GM12878 (cell line): ENCODE measurements at regions not wholly inside any gene's neighbourhood (a gene's known extent, or its start where the extent isn't known, plus 50 kb on each side); places are given as distances from the start of the nearest gene placed in this dataset.

Experiments used
- ATAC-seq: fragments of 200-7000 bp; cut with Tn5 transposase; 3 replicates; pipeline ENCODE4 v1.9.1; 2020; ENCODE audit warnings: mild to moderate bottlenecking, moderate library complexity
- BruUV-seq: library from RNA; stranded (reverse); fragments of 400-500 nt; replicated peaks from 2 replicates; lab custom pipeline; 2021; lab: Mats Ljungman, UMichigan
- CTCF ChIA-PET: fragments of 300-600 bp; sonication (Branson Sonifier 250); formaldehyde crosslinking; extraction: SDS; loops from one replicate; lab custom pipeline; 2021; ENCODE audit warnings: inconsistent platforms; lab: Yijun Ruan, JAX
- POLR2A ChIA-PET: fragments of 350-600 bp; formaldehyde crosslinking; extraction: SDS; loops from one replicate; lab custom pipeline; 2021; ENCODE audit warnings: inconsistent platforms; lab: Charles Lee
- RAD21 ChIA-PET: fragments of 300-600 bp; sonication (Branson Sonifier 250); formaldehyde crosslinking; loops from one replicate; lab custom pipeline; 2023; ENCODE audit warnings: antibody characterized with exemption; ENCODE audit not compliant: unreplicated experiment; lab: Charles Lee
- SMC1A ChIA-PET: fragments of 300-600 bp; sonication (Branson Sonifier 250); formaldehyde crosslinking; loops from one replicate; lab custom pipeline; 2023; ENCODE audit not compliant: unreplicated experiment, uncharacterized antibody; lab: Charles Lee
- DNase-seq: peaks from one replicate; pipeline ENCODE4 v3.0.0-alpha.2; 2011; ENCODE audit warnings: low read depth, low spot score
- FAIRE-seq: peaks from 3 replicates; lab custom pipeline; 2011; peaks lifted over from hg19 to GRCh38; lab: Jason Lieb, UNC
- H2AFZ ChIP-seq: 2 replicates; pipeline ENCODE4 v1.6.0; 2011; ENCODE audit warnings: low read depth, low read length, control low read depth; ENCODE audit not compliant: control insufficient read depth
- H3K27ac ChIP-seq: 2 replicates; pipeline ENCODE4 v1.5.1; 2011; ENCODE audit warnings: control low read depth; ENCODE audit not compliant: control insufficient read depth, insufficient read depth
- H3K27me3 ChIP-seq, 2 experiments: replicated peaks in 1 of 2; 2 replicates each; pipeline versions ENCODE4 v1.6.0 to v1.6.1; 2011; ENCODE audit warnings: low read length in 1 of 2; ENCODE audit not compliant: control insufficient read depth in 2 of 2, insufficient read depth in 2 of 2
- H3K36me3 ChIP-seq, 2 experiments: 2 replicates each; pipeline ENCODE4 v1.5.1; 2011; ENCODE audit warnings: low read length in 1 of 2; ENCODE audit not compliant: control insufficient read depth in 2 of 2, insufficient read depth in 2 of 2
- H3K4me1 ChIP-seq: 2 replicates; pipeline ENCODE4 v1.6.1; 2011; ENCODE audit warnings: mild to moderate bottlenecking, low read length, moderate library complexity, mixed read lengths; ENCODE audit not compliant: control insufficient read depth, insufficient read depth
- H3K4me2 ChIP-seq: 2 replicates; pipeline ENCODE4 v1.6.0; 2011; ENCODE audit warnings: control low read depth; ENCODE audit not compliant: control insufficient read depth, insufficient read depth
- H3K4me3 ChIP-seq: fragments of 200-600 bp; sonication (generic); 2 replicates; pipeline ENCODE4 v1.5.1; 2016
- H3K79me2 ChIP-seq: 2 replicates; pipeline ENCODE4 v1.6.0; 2011; ENCODE audit warnings: low read length; ENCODE audit not compliant: control insufficient read depth, insufficient read depth
- H3K9ac ChIP-seq: 2 replicates; pipeline ENCODE4 v1.8.0; 2011; ENCODE audit warnings: low read length, control low read depth, mixed read lengths; ENCODE audit not compliant: control insufficient read depth, insufficient read depth
- H3K9me3 ChIP-seq: replicated peaks from 3 replicates; pipeline ENCODE4 v1.5.1; 2011; ENCODE audit warnings: mild to moderate bottlenecking, low read length; ENCODE audit not compliant: control insufficient read depth, insufficient read depth
- H4K20me1 ChIP-seq: 2 replicates; pipeline ENCODE4 v1.6.0; 2011; ENCODE audit not compliant: control insufficient read depth, insufficient read depth
- ATF2 ChIP-seq: IDR thresholded peaks from 2 replicates; pipeline ENCODE4 v1.6.1; 2012; ENCODE audit warnings: low read length, inconsistent platforms
- EP300 ChIP-seq, 2 experiments: fragments of 150-350 bp in 1 of 2; IDR thresholded peaks; 2 replicates each; pipeline ENCODE4 v1.6.1; 2011 to 2012; ENCODE audit warnings: low read depth in 2 of 2, low read length in 2 of 2, borderline replicate concordance in 1 of 2, improper control_type of control experiment in 1 of 2, inconsistent platforms in 1 of 2; ENCODE audit not compliant: control insufficient read depth in 1 of 2
- IKZF1 ChIP-seq: fragments of 450-650 bp; conservative IDR thresholded peaks from 2 replicates; pipeline ENCODE4 v1.6.1; 2017; ENCODE audit warnings: antibody characterized with exemption, mild to moderate bottlenecking
- NR2F1 ChIP-seq: fragments of 450-650 bp; conservative IDR thresholded peaks from 2 replicates; pipeline ENCODE4 v1.6.1; 2017; ENCODE audit warnings: mild to moderate bottlenecking
- REST ChIP-seq: IDR thresholded peaks from 2 replicates; pipeline ENCODE4 v1.6.1; 2012; ENCODE audit warnings: mild to moderate bottlenecking, low read depth, low read length
- TBL1XR1 ChIP-seq: IDR thresholded peaks from 2 replicates; pipeline ENCODE4 v1.6.1; 2012; ENCODE audit warnings: low read depth, low read length, improper control_type of control experiment
- whole genome bisulfite sequencing: methylation state at CpG from one replicate; pipeline ENCODE4 v1.1.6; 2016; ENCODE audit warnings: low lambda C conversion rate; ENCODE audit not compliant: insufficient replicate concordance, insufficient coverage; ENCODE audit errors: missing lambda C conversion rate; 5-methylcytosine and 5-hydroxymethylcytosine counted together
- in situ Hi-C: fragments of 300-500 bp; cut with MboI; formaldehyde crosslinking; loops from 9 replicates; pipeline ENCODE4 v1.14.3; 2018; ENCODE audit warnings: mixed read lengths
- intact Hi-C: fragments of 100-400 bp; cut with micrococcal nuclease; formaldehyde crosslinking; loops from one replicate; pipeline ENCODE4 v1.14.2; 2022; ENCODE audit not compliant: unreplicated experiment

GRCh38 chr2:238994432-238994831, 146.5 kb downstream of the TWIST2 start:
- Histone ChIP-seq H3K27ac (no peak overlapping the region), H3K9me3 (no peaks in the 10 kb centered on the region), H3K27me3 (peaks cover 0 to 3% of the 10 kb centered on the region in 2 experiments; a peak in 1 of 4 replicates), H3K4me3 (no peak overlapping the region), H3K4me1 (no peaks in the 10 kb centered on the region), H3K9ac (no peak overlapping the region), H3K4me2 (no peak overlapping the region), H2AFZ (no peak overlapping the region), H3K36me3 (no peaks in the 10 kb centered on the region), H4K20me1 (no peaks in the 10 kb centered on the region), H3K79me2 (no peaks in the 10 kb centered on the region)
- ChIA-PET RAD21 (no interaction called here), SMC1A (no interaction called here), POLR2A (no interaction called here), CTCF (no interaction called here)
- no peak for ATAC-seq
- intact Hi-C loops (no loop called here), in situ Hi-C loops (no loop called here)
- FAIRE-seq, result no peak
- WGBS, result 76% methylated on average over 3 of the region's 3 CpGs
- BruUV-seq, result no TSS peak
- DNase-seq, result no peak
- TF ChIP-seq NR2F1, result no peak
- TF ChIP-seq REST, result no peak
- no peak for TF ChIP-seq EP300 (IDR thresholded peaks at IDR 0.05; ENCODE audit: borderline replicate concordance in 1 of 2, control insufficient read depth in 1 of 2, low read depth in 2 of 2, low read length in 2 of 2)
- TF ChIP-seq TBL1XR1, result no peak
- no peak for TF ChIP-seq IKZF1
- no peak for TF ChIP-seq ATF2
